ENCODE measurements at regions not wholly inside any gene's neighbourhood (a gene's known extent, or its start where the extent isn't known, plus 50 kb on each side); places are given as distances from the start of the nearest gene placed in this dataset.

GRCh38 chr2:241947004-241947350 lies 77.4 kb downstream of the RTP5 start:
- H3K4me3 ChIP-seq, result no peak overlapping the region
- H3K36me3 ChIP-seq, result no peaks in the 10 kb centered on the region
- DNase-seq, result peak in 1 of 2 donors; percentile 29
- TF ChIP-seq CTCF (IDR thresholded peaks at IDR 0.05), result no peak
- H3K9me3 ChIP-seq, result no peaks in the 10 kb centered on the region
- H3K27ac ChIP-seq, result no peak overlapping the region
- intact Hi-C loops (cut with DNase I; ENCODE audit: low total_unique reads), result no loop called here
- H3K4me1 ChIP-seq, result peaks cover 0 to 8% (median 5%) of the 10 kb centered on the region in 4 donors
- peaks cover 0 to 48% of the 10 kb centered on the region in 2 donors for H3K27me3 ChIP-seq

GRCh38 chr2:241947401-241947800 lies 77.9 kb downstream of the RTP5 start:
- no peak overlapping the region for H3K27ac ChIP-seq
- intact Hi-C loops (cut with DNase I; ENCODE audit: low total_unique reads), result no loop called here
- no peaks in the 10 kb centered on the region for H3K9me3 ChIP-seq
- peaks cover 0 to 8% (median 5%) of the 10 kb centered on the region in 4 donors for H3K4me1 ChIP-seq
- no peak overlapping the region for H3K4me3 ChIP-seq
- DNase-seq, result peak in 1 of 2 donors; percentile 53
- H3K27me3 ChIP-seq, result peaks cover 0 to 48% of the 10 kb centered on the region in 2 donors
- no peaks in the 10 kb centered on the region for H3K36me3 ChIP-seq
- no peak for TF ChIP-seq CTCF (IDR thresholded peaks at IDR 0.05)

GRCh38 chr2:241947876-241948275 lies 78.3 kb downstream of the RTP5 start:
- Histone ChIP-seq H3K27ac (no peak overlapping the region), H3K4me3 (no peak overlapping the region), H3K27me3 (peaks cover 0 to 46% of the 10 kb centered on the region in 2 donors), H3K4me1 (peaks cover 0 to 8% (median 5%) of the 10 kb centered on the region in 4 donors), H3K9me3 (no peaks in the 10 kb centered on the region), H3K36me3 (no peaks in the 10 kb centered on the region)
- DNase-seq, result peak in 1 of 2 donors; percentile 56
- no peak for TF ChIP-seq CTCF (IDR thresholded peaks at IDR 0.05)
- intact Hi-C loops (cut with DNase I; ENCODE audit: low total_unique reads), result no loop called here

GRCh38 chr2:241948299-241948897 lies 78.9 kb downstream of the RTP5 start:
- Histone ChIP-seq H3K36me3 (no peaks in the 10 kb centered on the region), H3K9me3 (no peaks in the 10 kb centered on the region), H3K27me3 (peaks cover 0 to 52% of the 10 kb centered on the region in 2 donors), H3K4me1 (peaks cover 0 to 8% (median 5%) of the 10 kb centered on the region in 4 donors), H3K27ac (no peak overlapping the region), H3K4me3 (no peak overlapping the region)
- TF ChIP-seq CTCF (IDR thresholded peaks at IDR 0.05), result no peak
- DNase-seq, result no peak
- intact Hi-C loops (cut with DNase I; ENCODE audit: low total_unique reads), result no loop called here

GRCh38 chr2:241948901-241949735 lies 79.6 kb downstream of the RTP5 start:
- intact Hi-C loops (cut with DNase I; ENCODE audit: low total_unique reads), result no loop called here
- H3K36me3 ChIP-seq, result no peaks in the 10 kb centered on the region
- no peak overlapping the region for H3K4me3 ChIP-seq
- no peak overlapping the region for H3K27ac ChIP-seq
- DNase-seq, result peak in 1 of 2 donors; percentile 67
- TF ChIP-seq CTCF (IDR thresholded peaks at IDR 0.05), result no peak
- peaks cover 0 to 56% of the 10 kb centered on the region in 2 donors for H3K27me3 ChIP-seq
- H3K4me1 ChIP-seq, result peaks cover 0 to 8% (median 5%) of the 10 kb centered on the region in 4 donors
- no peaks in the 10 kb centered on the region for H3K9me3 ChIP-seq
